Right cardiac atrium (tissue), 5 donors: ENCODE measurements at regions not wholly inside any gene's neighbourhood (a gene's known extent, or its start where the extent isn't known, plus 50 kb on each side); places are given as distances from the start of the nearest gene placed in this dataset.

Experiments
- ATAC-seq, 2 donors: fragments of 200-7000 bp; cut with Tn5 transposase; one replicate each; pipeline versions ENCODE4 v1.8.0 to v1.9.1; 2020; ENCODE audit warnings: moderate library complexity in 2 of 2, mild to moderate bottlenecking in 1 of 2
- DNase-seq, 3 donors: peaks; one replicate each; pipeline ENCODE4 v3.0.0-alpha.2; 2020
- H3K27ac ChIP-seq: one replicate; pipeline ENCODE4 v1.5.1; 2013; ENCODE audit warnings: mild to moderate bottlenecking, low read length, control low read depth, moderate library complexity
- H3K27me3 ChIP-seq: one replicate; pipeline ENCODE4 v1.6.1; 2013; ENCODE audit not compliant: control insufficient read depth, insufficient read depth
- H3K4me1 ChIP-seq: one replicate; pipeline ENCODE4 v1.6.1; 2013; ENCODE audit warnings: low read length; ENCODE audit not compliant: control insufficient read depth, insufficient read depth
- H3K4me3 ChIP-seq: one replicate; pipeline ENCODE4 v1.5.1; 2013; ENCODE audit warnings: low read length, control low read depth
- H3K9me3 ChIP-seq: one replicate; pipeline ENCODE4 v1.6.1; 2013; ENCODE audit warnings: low read length; ENCODE audit not compliant: control insufficient read depth
- WGBS: extraction: QIAGEN DNeasy Blood & Tissue Kit; methylation state at CpG from one replicate; pipeline ENCODE4 v1.1.7; 2013; 5-methylcytosine and 5-hydroxymethylcytosine counted together
- intact Hi-C, 4 donors: fragments of 100-400 bp; cut with DNase I; formaldehyde crosslinking; loops; one replicate each; pipeline versions ENCODE4 v1.11.0 to v1.14.0; 2022 to 2023
- donor health status: healthy with polysubstance abuse.
- donor health status: DM: no; HTN: yes; CAD: no.
- donor health status: DM: no; HTN: no; CAD: no.
- donor health status: DM: no; HTN: yes; CAD: no; lungs with severe emphysema.
- donor health status: DM: yes; HTN: yes; CAD: no.

DNA sequence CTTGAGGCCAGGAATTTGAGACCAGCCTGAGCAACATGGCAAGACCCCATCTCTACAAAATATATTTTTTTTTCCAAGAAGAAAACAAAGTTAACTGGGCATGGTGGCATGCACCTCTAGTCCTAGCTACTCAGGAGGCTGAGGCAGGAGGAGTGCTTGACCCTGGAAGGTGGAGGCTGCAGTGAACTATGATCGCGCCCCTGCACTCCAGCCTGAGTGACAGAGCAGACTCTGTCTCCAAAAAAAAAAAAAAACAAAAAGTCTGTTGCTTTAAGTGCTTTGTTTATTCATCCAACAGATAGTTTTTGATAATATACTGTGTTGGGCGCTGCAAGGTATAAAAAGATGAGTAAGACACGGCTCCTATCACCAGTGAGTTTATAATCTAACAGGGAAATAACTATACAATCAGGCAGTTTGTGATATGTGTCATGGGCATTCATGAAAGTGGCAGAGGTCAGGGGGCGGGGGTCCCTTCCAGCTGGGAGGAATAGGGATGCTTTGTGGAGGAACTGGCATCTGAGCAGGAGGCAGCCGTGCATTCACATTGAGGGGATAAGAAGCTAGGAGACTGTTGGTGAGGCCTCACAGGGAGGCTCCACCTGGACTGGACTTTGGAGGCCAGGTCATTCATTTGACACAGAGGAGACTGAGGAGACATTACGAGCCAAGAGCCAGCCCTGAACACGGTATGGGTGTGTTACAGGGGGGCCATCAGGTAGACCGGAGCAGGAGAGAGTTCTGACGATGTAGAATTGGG, 67.3 kb upstream of the ERRFI1 start:
- DNase-seq = no peak
- H3K27me3 ChIP-seq = no peaks in the 10 kb centered on the region
- H3K4me3 ChIP-seq = no peak overlapping the region
- H3K27ac ChIP-seq = no peak overlapping the region
- intact Hi-C loops = no loop called here
- 95% methylated on average over 10 of the region's 10 CpGs for WGBS
- no peak for ATAC-seq
- H3K4me1 ChIP-seq = peaks cover 4% of the 10 kb centered on the region
- no peaks in the 10 kb centered on the region for H3K9me3 ChIP-seq

DNA sequence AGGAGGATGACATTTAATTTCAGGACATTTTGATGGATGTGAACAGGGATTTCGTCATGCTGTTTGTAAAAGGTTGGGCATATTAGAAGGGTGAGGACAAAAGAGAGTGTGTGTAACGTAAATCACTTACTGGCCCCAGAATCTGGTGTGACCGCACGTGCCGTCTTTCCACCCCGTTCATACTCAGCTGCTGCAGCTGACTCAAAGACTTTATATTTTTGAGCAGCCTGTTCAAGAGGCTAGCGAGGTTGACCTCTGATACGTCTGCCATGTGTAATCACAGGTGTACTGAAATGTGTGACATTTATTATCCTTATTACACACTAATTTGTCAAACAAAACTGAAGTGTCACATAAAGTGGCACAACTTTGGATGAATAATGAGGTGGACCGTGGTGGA, 66.5 kb upstream of the ERRFI1 start:
- WGBS = 85% methylated on average over 9 of the region's 9 CpGs
- ATAC-seq (no peak), DNase-seq (no peak)
- intact Hi-C loops = no loop called here
- Histone ChIP-seq H3K4me1 (peaks cover 3% of the 10 kb centered on the region), H3K4me3 (no peak overlapping the region), H3K27me3 (no peaks in the 10 kb centered on the region), H3K27ac (no peak overlapping the region), H3K9me3 (no peaks in the 10 kb centered on the region)

DNA sequence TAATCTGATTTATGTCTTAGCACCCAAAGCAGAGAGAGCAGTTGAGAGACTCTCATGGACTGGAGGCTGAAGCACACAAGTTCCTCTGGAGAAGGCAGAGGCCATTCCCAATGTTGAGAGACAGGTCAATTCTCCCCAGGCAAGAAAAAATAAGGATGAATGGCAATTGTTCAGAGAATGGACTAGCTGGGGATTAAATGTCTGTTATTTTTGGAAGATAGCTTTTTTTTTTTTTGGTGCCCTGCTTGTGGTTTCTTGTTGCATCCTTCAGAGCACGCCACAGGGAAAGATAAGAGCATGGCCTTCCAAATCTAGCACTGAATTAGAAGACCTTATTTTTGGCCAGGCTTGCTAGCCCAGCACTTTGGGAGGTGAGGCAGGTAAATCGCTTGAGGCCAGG, 65.6 kb upstream of the ERRFI1 start:
- intact Hi-C loops = no loop called here
- no peak overlapping the region for H3K4me3 ChIP-seq
- no peak for ATAC-seq
- H3K27ac ChIP-seq = no peak overlapping the region
- H3K9me3 ChIP-seq = no peaks in the 10 kb centered on the region
- DNase-seq = no peak
- H3K27me3 ChIP-seq = no peaks in the 10 kb centered on the region
- WGBS = 78% methylated on average over 2 of the region's 2 CpGs
- H3K4me1 ChIP-seq = peaks cover 3% of the 10 kb centered on the region

DNA sequence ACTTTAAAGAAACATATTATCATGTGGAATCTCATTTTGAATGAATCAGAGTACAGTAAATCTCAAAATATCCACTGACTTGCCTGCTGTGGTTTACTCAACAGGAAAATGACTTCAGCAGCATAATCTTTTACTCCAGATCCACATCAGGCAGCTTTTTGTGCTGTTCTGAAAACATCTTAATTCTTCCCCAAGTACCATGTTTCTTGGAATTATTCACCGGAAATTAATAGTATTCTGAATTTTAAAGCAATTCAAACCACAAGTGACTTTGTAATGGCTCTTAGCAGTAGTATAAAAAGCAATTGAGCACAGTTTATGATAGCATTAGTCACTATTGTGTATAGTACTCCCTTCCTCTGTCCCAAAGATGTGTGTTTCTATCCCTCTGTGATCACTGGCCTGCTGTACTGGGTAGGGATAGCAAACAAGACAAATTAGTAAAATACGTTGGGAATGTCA, 64.2 kb upstream of the ERRFI1 start:
- 58% methylated on average over 2 of the region's 2 CpGs for WGBS
- no peaks in the 10 kb centered on the region for H3K9me3 ChIP-seq
- ATAC-seq = peak in 1 of 2 donors; percentile 54

DNA sequence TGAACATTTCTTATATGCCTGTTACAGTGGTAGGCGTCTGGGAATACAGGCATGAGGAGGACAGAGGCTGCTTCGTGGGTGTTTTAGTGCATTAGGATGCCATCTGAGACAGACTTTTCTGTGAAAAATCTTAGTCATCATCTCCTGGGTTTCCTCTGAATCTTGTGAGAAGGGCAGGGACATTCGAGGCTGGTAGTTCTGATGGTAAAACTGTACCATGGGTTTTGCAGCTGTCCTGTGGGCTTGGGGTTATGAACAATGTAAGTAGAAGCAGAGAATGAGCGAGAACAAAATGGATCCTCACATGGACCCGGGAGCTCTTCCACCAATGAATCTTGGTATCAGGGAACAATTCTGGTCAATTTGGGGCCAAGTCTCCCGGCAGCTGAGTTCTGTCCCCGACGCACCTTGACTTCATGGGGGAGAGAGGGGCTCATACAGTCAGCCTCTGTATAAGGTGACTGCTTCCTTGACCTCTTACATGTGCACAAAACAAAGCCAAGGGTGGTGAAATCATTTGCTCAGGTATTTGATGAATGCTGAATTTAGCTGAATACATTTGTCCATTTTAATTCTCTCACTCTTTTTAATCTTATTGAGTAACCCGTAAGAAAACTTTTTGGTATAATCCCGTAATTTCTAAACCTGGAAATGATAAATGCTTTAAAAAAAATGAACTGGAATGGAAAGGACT, 63.6 kb upstream of the ERRFI1 start:
- no peak overlapping the region for H3K27ac ChIP-seq
- 83% methylated on average over 10 of the region's 10 CpGs for WGBS
- peaks cover 3% of the 10 kb centered on the region for H3K4me1 ChIP-seq
- ATAC-seq = no peak
- no peak for DNase-seq
- no peak overlapping the region for H3K4me3 ChIP-seq
- intact Hi-C loops = no loop called here
- H3K27me3 ChIP-seq = no peaks in the 10 kb centered on the region
- H3K9me3 ChIP-seq = no peaks in the 10 kb centered on the region

More for the DNA sequence above, 64.2 kb upstream of the ERRFI1 start:
- H3K27me3 ChIP-seq = no peaks in the 10 kb centered on the region
- intact Hi-C loops = no loop called here
- peaks cover 3% of the 10 kb centered on the region for H3K4me1 ChIP-seq
- H3K4me3 ChIP-seq = no peak overlapping the region
- H3K27ac ChIP-seq = no peak overlapping the region
- DNase-seq = no peak

DNA sequence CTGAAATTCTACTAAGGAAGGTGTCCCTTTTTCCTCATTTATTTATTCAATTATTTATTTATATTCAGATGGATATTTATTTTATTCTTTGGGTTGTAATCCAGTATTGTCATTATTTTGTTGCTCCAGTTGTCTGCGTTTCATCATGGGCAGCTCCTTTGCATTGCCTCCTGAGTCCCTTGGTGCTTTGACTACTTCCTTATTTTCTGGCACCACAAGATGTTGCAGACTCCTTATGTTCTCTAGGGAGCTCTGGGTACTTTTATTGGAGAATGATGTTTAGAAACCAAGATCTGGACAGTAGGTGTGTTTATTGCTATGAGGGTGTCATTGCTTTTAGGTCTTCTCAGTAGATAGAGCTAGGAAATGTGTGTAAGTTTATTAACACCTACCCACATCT, 59.9 kb upstream of the ERRFI1 start:
- intact Hi-C loops = no loop called here
- Histone ChIP-seq H3K4me1 (peaks cover 4% of the 10 kb centered on the region), H3K9me3 (no peaks in the 10 kb centered on the region), H3K27me3 (no peaks in the 10 kb centered on the region), H3K4me3 (no peak overlapping the region), H3K27ac (no peak overlapping the region)
- WGBS = 89% methylated on average over 1 of the region's 1 CpG
- ATAC-seq = no peak
- no peak for DNase-seq

DNA sequence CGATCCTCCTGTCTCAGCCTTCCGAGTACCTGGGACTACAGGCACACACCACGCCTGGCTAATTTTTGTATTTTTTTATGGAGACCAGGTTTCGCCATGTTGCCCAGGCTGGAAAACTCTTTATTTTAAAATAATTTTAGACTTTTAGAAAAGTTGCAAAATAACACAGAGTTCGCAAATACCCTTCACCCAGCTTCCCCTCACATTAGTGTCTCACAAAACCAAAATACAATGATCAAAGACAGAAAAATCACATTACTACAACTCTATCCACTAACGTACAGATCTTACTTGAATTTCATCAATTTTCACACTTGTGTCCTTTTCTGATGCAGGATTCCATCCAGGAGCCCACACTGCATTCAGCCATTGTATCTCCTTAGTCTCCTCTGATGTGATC, 58.8 kb upstream of the ERRFI1 start:
- DNase-seq (no peak), ATAC-seq (no peak)
- H3K9me3 ChIP-seq = no peaks in the 10 kb centered on the region
- H3K27me3 ChIP-seq = no peaks in the 10 kb centered on the region
- H3K4me3 ChIP-seq = no peak overlapping the region
- H3K4me1 ChIP-seq = peaks cover 4% of the 10 kb centered on the region
- H3K27ac ChIP-seq = no peak overlapping the region
- intact Hi-C loops = no loop called here
- 97% methylated on average over 6 of the region's 6 CpGs for WGBS

DNA sequence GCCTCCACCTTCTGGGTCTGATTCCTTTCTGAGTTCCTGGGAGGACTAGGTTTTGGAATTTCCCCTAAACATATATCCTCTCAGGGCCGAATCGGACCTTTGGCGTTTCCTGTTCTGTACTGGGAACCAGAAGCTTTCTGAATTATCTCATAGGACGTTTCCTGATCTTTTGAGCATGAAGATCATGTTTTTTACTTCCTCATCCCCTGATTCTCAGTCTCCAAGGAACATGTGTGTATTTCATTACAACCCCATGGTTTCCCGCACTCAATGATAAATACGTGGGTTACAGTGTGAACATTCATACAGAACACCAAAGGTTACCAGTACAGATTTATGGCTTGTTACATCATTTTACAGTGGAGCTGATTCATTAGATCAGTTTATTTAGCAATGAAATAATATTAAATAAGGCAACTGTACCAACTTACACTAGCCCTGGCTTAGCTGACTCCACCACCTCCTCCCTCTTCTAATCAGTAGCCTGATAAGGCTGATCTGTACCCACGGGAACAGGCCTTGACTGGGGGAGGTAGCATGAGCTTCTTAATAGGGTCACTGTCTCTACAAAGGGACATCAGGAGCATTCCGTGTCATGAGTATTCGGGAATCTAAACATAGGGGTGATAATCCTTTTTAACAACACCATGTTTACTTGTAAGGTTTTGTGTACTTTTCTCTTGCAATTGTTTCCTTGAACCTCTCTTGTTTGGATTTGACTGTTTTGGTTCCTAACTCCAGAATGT, 57.8 kb upstream of the ERRFI1 start:
- WGBS = 18% methylated on average over 9 of the region's 9 CpGs
- intact Hi-C loops = no loop called here

DNA sequence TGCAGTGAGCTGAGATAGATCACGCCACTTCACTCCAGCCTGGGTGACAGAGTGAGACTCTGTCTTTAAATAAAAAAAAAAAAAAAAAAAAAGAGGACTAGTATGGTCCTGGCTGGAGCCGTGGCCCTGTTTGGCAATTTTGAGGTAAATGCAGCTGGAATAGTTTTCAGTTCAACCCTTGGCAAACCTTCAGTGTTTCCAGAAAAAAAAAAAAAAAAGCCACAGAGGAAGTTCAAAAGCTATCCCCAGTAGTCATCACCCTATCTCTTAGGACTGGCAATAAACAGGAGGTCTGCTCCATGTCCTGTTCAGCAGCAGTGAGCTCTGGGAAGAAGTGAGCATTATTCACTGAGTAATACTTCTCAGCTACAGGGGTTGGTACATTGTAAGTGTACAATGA, 56.8 kb upstream of the ERRFI1 start:
- peak; percentile 88 for ATAC-seq
- no peaks in the 10 kb centered on the region for H3K27me3 ChIP-seq
- no peak overlapping the region for H3K4me3 ChIP-seq
- intact Hi-C loops = no loop called here
- H3K9me3 ChIP-seq = no peaks in the 10 kb centered on the region
- peak in 2 of 3 donors; percentile 33 to 79 for DNase-seq
- WGBS = 54% methylated on average over 2 of the region's 2 CpGs
- H3K4me1 ChIP-seq = peaks cover 4% of the 10 kb centered on the region
- no peak overlapping the region for H3K27ac ChIP-seq

More for the DNA sequence above, 57.8 kb upstream of the ERRFI1 start:
- ATAC-seq = peak; percentile 46 to 58
- Histone ChIP-seq H3K27me3 (no peaks in the 10 kb centered on the region), H3K9me3 (no peaks in the 10 kb centered on the region), H3K27ac (peak overlapping the region; percentile 77), H3K4me3 (no peak overlapping the region), H3K4me1 (peaks cover 4% of the 10 kb centered on the region)
- no peak for DNase-seq

DNA sequence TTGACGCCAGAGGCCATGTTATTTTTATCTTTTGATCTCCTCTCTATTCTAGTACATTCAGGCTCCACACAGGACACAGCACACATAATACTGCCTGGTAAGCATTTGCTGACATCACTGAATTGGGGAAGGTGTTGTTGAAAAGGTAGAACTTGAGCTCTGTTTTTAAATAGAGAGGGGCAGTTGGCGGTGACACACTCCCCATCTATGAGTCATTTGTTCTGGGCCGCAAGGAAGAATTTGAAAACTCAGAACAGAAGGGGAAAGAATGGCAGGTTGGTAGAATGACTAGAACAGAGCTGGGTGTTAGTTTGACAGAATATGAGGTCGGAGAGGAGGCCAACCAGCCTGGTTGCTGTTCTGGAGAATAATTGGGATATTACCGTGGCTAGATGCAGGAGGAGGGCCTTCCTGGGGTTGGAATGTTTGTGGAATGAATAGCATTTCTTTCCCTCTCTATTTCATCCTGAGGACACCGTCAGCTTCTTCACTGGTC, 52.1 kb upstream of the ERRFI1 start:
- intact Hi-C loops = no loop called here
- ATAC-seq = no peak
- Histone ChIP-seq H3K4me3 (no peak overlapping the region), H3K27me3 (no peaks in the 10 kb centered on the region), H3K27ac (no peak overlapping the region), H3K9me3 (no peaks in the 10 kb centered on the region), H3K4me1 (peaks cover 3% of the 10 kb centered on the region)
- no peak for DNase-seq
- WGBS = 70% methylated on average over 6 of the region's 6 CpGs

DNA sequence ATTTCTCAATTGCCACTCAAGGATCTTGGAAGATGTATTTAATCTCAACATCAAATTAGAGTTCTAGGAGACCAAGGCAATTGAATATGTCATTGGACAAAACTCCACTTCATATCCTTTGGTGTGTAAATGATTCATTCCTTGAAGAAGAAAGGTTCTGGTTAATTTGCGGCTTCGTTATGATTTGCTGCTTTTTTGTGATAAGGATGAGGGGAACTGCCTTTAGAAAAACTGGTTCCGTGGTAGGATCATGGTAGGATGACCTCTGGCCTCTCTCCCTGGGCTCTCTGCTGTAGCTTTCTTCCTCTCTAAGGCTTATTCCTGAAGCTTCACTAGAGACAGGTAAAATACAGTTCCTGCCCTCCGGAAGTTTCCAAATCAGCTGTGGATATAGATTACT, 51.5 kb upstream of the ERRFI1 start:
- no peak overlapping the region for H3K27ac ChIP-seq
- H3K4me1 ChIP-seq = peaks cover 3% of the 10 kb centered on the region
- H3K9me3 ChIP-seq = no peaks in the 10 kb centered on the region
- ATAC-seq = no peak
- H3K4me3 ChIP-seq = no peak overlapping the region
- no peaks in the 10 kb centered on the region for H3K27me3 ChIP-seq
- WGBS = 59% methylated on average over 4 of the region's 4 CpGs
- no peak for DNase-seq
- intact Hi-C loops = no loop called here
